Kidney (tissue), 13 donors: ENCODE measurements at regions not wholly inside any gene's neighbourhood (a gene's known extent, or its start where the extent isn't known, plus 50 kb on each side); places are given as distances from the start of the nearest gene placed in this dataset.
A peak's percentile ranks its signal among the peaks of the same experiment; 100 is the strongest.
"Not testable (repeated sequence)": the region's sequence is repeated elsewhere in the genome, so short reads cannot be mapped to it uniquely, and the experiment has no call there.

Source experiments
- DNase-seq, 5 donors: peaks; one replicate each; pipeline ENCODE4 v3.0.0-alpha.2; 2013 to 2020
- FAIRE-seq: peaks from 2 replicates; lab custom pipeline; 2012; peaks lifted over from hg19 to GRCh38; lab: Jason Lieb, UNC
- H3K27ac ChIP-seq, 2 donors: one replicate each; pipeline ENCODE4 v1.7.0; 2013; ENCODE audit warnings: low read depth in 2 of 2, low read length in 2 of 2, inconsistent platforms in 1 of 2
- H3K27me3 ChIP-seq: one replicate; pipeline ENCODE4 v1.7.1; 2013; ENCODE audit warnings: low read length, inconsistent platforms; ENCODE audit not compliant: control insufficient read depth, insufficient read depth
- H3K36me3 ChIP-seq, 3 donors: one replicate each; pipeline versions ENCODE4 v1.7.0 to v1.7.1; 2013; ENCODE audit warnings: low read length in 3 of 3, control low read depth in 1 of 3, inconsistent platforms in 1 of 3; ENCODE audit not compliant: insufficient read depth in 3 of 3, control insufficient read depth in 2 of 3
- H3K4me1 ChIP-seq, 3 donors: one replicate each; pipeline versions ENCODE4 v1.7.0 to v1.7.1; 2013; ENCODE audit warnings: low read length in 3 of 3, inconsistent platforms in 1 of 3, low read depth in 1 of 3; ENCODE audit not compliant: control insufficient read depth in 2 of 3, insufficient read depth in 2 of 3
- H3K4me3 ChIP-seq, 3 donors: one replicate each; pipeline versions ENCODE4 v1.7.0 to v1.8.1; 2013; ENCODE audit warnings: low read length in 3 of 3, control low read depth in 1 of 3, inconsistent platforms in 1 of 3
- H3K9ac ChIP-seq, 3 donors: one replicate each; pipeline versions ENCODE4 v1.7.0 to v1.7.1; 2013; ENCODE audit warnings: low read length in 3 of 3, control low read depth in 1 of 3, inconsistent platforms in 1 of 3
- H3K9me3 ChIP-seq, 3 donors: one replicate each; pipeline versions ENCODE4 v1.7.0 to v1.7.1; 2013; ENCODE audit warnings: low read length in 3 of 3, control low read depth in 1 of 3, inconsistent platforms in 1 of 3; ENCODE audit not compliant: control insufficient read depth in 2 of 3, insufficient read depth in 1 of 3
- CTCF ChIP-seq: IDR thresholded peaks from 3 replicates; pipeline ENCODE4 v1.5.1; 2012; ENCODE audit warnings: mild to moderate bottlenecking, moderate library complexity, borderline replicate concordance; ENCODE audit not compliant: insufficient read depth; ENCODE audit errors: extremely low read depth
- intact Hi-C: fragments of 100-400 bp; cut with DNase I; formaldehyde crosslinking; loops from one replicate; pipeline ENCODE4 v1.11.1; 2022
- donor health status: control.
- donor health status: control.
- donor health status: control.
- donor health status: control.
- donor health status: control.
- donor health status: DM: yes; HTN: yes; CAD: no.
- donor health status: Normal renal cell carcinoma (clear cell type).

GRCh38 chr18:73520229-73520628, 627.4 kb downstream of the FBXO15 start:
- no peak overlapping the region for H3K4me3 ChIP-seq
- no peak for DNase-seq
- no peak overlapping the region for H3K9ac ChIP-seq
- intact Hi-C loops, result no loop called here
- no peaks in the 10 kb centered on the region for H3K27me3 ChIP-seq
- no peaks in the 10 kb centered on the region for H3K4me1 ChIP-seq
- TF ChIP-seq CTCF, result no peak
- H3K9me3 ChIP-seq, result no peaks in the 10 kb centered on the region
- no peak overlapping the region for H3K27ac ChIP-seq
- H3K36me3 ChIP-seq, result no peaks in the 10 kb centered on the region
- no peak for FAIRE-seq

GRCh38 chr18:73516056-73516455, 631.6 kb downstream of the FBXO15 start:
- FAIRE-seq, intact Hi-C loops, DNase-seq, H3K9me3 ChIP-seq, H3K4me3 ChIP-seq, H3K36me3 ChIP-seq, H3K4me1 ChIP-seq, H3K9ac ChIP-seq, H3K27me3 ChIP-seq, H3K27ac ChIP-seq: not testable (repeated sequence)

GRCh38 chr18:73514449-73514848, 633.2 kb downstream of the FBXO15 start:
- no peak for TF ChIP-seq CTCF
- H3K27me3 ChIP-seq, result no peaks in the 10 kb centered on the region
- DNase-seq (no peak), FAIRE-seq (no peak)
- no peak overlapping the region for H3K27ac ChIP-seq
- intact Hi-C loops, result no loop called here
- no peak overlapping the region for H3K4me3 ChIP-seq
- no peaks in the 10 kb centered on the region for H3K4me1 ChIP-seq
- H3K9me3 ChIP-seq, result no peaks in the 10 kb centered on the region
- H3K36me3 ChIP-seq, result no peaks in the 10 kb centered on the region
- H3K9ac ChIP-seq, result no peak overlapping the region

- Histone ChIP-seq H3K27me3 (no peaks in the 10 kb centered on the region), H3K27ac (no peak overlapping the region), H3K9me3 (no peaks in the 10 kb centered on the region), H3K9ac (no peak overlapping the region), H3K36me3 (no peaks in the 10 kb centered on the region), H3K4me3 (no peak overlapping the region), H3K4me1 (no peaks in the 10 kb centered on the region)
- intact Hi-C loops, result no loop called here
- DNase-seq (peak in 1 of 5 donors; percentile 4), FAIRE-seq (no peak)
- no peak for TF ChIP-seq CTCF
These were observed 635.7 kb downstream of the FBXO15 start for GRCh38 chr18:73511771-73512503.
